ENCODE measurements at regions not wholly inside any gene's neighbourhood (a gene's known extent, or its start where the extent isn't known, plus 50 kb on each side); places are given as distances from the start of the nearest gene placed in this dataset.

DNA sequence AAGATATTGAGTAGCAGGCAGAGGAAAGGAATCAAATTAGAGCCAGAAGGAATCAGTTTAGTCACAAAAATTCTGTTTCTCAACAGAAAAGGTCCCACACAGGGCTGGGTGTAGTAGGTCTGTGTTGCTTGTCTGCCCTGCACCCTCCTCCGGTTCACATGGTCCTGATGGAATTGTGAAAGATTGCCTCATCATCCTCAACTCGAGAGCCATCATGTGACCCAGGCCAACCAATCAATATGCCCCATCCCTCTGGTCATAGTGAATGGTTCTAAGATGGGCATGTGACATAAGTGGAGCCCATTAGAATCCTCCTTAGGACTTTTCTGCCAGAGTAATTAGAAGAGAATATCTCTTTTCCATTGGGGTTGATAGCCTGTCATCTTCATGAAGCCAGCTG, 56.7 kb upstream of the RAD23B start:
- TF ChIP-seq, protein P1, sequence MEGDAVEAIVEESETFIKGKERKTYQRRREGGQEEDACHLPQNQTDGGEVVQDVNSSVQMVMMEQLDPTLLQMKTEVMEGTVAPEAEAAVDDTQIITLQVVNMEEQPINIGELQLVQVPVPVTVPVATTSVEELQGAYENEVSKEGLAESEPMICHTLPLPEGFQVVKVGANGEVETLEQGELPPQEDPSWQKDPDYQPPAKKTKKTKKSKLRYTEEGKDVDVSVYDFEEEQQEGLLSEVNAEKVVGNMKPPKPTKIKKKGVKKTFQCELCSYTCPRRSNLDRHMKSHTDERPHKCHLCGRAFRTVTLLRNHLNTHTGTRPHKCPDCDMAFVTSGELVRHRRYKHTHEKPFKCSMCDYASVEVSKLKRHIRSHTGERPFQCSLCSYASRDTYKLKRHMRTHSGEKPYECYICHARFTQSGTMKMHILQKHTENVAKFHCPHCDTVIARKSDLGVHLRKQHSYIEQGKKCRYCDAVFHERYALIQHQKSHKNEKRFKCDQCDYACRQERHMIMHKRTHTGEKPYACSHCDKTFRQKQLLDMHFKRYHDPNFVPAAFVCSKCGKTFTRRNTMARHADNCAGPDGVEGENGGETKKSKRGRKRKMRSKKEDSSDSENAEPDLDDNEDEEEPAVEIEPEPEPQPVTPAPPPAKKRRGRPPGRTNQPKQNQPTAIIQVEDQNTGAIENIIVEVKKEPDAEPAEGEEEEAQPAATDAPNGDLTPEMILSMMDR (IDR thresholded peaks at IDR 0.05; ENCODE audit: borderline replicate concordance, control extremely low read depth, extremely low read depth, insufficient read depth, missing control alignments) = no peak
- no peak for DNase-seq (ENCODE audit: low spot score)
- in situ Hi-C loops (cut with MboI; ENCODE audit: low sequenced_read_pairs, unreplicated experiment) = no loop called here

DNA sequence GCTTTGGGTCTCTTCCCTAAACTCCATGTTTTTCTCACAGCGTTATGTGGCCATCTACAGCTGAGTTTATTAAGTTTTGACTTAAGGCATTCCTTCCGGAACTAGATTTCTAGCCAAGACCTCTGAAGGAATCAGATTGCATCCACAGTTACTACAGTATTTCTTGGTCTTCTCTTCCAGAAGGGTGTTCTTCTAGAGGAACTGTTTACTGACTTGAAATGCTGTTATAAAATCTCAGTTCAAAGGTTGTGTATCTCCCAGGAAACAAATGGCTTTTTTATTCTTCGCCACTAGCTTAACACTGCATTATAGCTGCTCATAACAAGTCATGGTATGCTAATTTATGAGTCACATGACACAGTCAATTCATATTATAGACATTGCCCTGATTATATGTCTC, 55.3 kb upstream of the RAD23B start:
- TF ChIP-seq, protein P1 (IDR thresholded peaks at IDR 0.05; ENCODE audit: borderline replicate concordance, control extremely low read depth, extremely low read depth, insufficient read depth, missing control alignments) = no peak
- DNase-seq (ENCODE audit: low spot score) = no peak
- in situ Hi-C loops (cut with MboI; ENCODE audit: low sequenced_read_pairs, unreplicated experiment) = no loop called here

DNA sequence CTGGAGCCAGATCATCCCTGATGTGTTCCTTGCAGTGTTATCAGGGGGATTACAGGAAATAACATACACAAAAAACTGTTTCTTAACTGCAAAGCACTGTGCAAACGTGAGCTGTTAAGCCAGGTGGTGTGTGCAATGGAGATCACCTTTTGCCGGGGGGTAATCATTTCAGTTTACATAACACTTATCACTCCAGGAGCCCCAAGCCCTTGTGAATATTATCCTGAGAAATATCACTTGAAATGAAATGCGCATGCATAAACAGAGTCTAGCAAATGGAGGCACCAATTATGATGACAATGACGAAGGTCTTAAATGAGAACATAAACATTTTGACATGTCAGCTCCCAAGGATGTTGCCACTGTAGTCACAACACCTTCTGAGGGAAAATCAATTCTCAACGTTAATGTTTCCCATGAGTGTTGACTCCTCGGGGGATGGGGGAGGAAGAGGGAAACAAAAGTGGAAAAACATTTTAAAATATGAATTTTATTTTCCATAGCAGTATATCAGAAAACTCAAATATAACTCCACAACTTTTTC, 54.5 kb upstream of the RAD23B start:
- in situ Hi-C loops (cut with MboI; ENCODE audit: low sequenced_read_pairs, unreplicated experiment) = no loop called here
- TF ChIP-seq, protein P1 (IDR thresholded peaks at IDR 0.05; ENCODE audit: borderline replicate concordance, control extremely low read depth, extremely low read depth, insufficient read depth, missing control alignments) = no peak
- no peak for DNase-seq (ENCODE audit: low spot score)

DNA sequence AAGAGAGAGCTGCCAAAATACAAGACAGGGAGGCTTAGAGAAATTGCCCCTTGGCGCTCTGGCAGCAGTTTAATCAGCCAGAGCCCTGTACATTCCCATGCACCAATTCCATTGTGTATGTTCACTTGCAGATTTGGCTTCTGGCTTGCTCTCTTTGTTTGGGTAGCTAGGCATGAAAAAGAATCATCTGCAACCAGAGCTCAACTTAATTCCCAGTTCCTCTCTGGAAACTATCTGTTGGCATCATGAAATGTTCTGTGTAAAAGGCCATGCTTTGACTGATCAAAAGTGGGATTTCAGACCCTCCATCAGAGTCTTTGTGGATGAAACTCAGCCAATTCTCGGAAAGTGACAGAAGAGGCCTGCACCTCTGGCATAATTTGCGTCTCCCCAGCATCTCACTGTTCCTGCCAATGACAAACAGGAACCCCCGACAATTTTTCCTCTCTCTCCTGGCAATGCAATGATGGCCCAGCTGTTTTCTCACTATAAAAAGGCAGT, 53.8 kb upstream of the RAD23B start:
- TF ChIP-seq, protein P1 (IDR thresholded peaks at IDR 0.05; ENCODE audit: borderline replicate concordance, control extremely low read depth, extremely low read depth, insufficient read depth, missing control alignments) = no peak
- no peak for DNase-seq (ENCODE audit: low spot score)
- in situ Hi-C loops (cut with MboI; ENCODE audit: low sequenced_read_pairs, unreplicated experiment) = no loop called here

All from GM13976 (cell line).